Liver (tissue), 7 donors: ENCODE measurements at regions not wholly inside any gene's neighbourhood (a gene's known extent, or its start where the extent isn't known, plus 50 kb on each side); places are given as distances from the start of the nearest gene placed in this dataset.

Experiments used
- DNase-seq: peaks from one replicate; pipeline ENCODE4 v3.0.0-alpha.2; 2017; ENCODE audit warnings: low spot score
- H3K27ac ChIP-seq, 2 donors: one replicate each; pipeline ENCODE4 v1.7.0; 2013; ENCODE audit warnings: inconsistent platforms in 2 of 2, low read length in 2 of 2, control low read depth in 1 of 2, low read depth in 1 of 2, mild to moderate bottlenecking in 1 of 2
- H3K27me3 ChIP-seq, 4 donors: one replicate each; pipeline versions ENCODE4 v1.6.1 to v1.7.0; 2013; ENCODE audit warnings: low read length in 3 of 4, inconsistent platforms in 1 of 4, mild to moderate bottlenecking in 1 of 4, moderate library complexity in 1 of 4; ENCODE audit not compliant: control insufficient read depth in 4 of 4, insufficient read depth in 4 of 4
- H3K36me3 ChIP-seq, 4 donors: one replicate each; pipeline versions ENCODE4 v1.6.1 to v1.7.0; 2013; ENCODE audit warnings: low read length in 3 of 4, mild to moderate bottlenecking in 3 of 4, low read depth in 1 of 4, moderate library complexity in 1 of 4; ENCODE audit not compliant: control insufficient read depth in 4 of 4, insufficient read depth in 3 of 4
- H3K4me1 ChIP-seq, 4 donors: one replicate each; pipeline versions ENCODE4 v1.6.1 to v1.7.0; 2013; ENCODE audit warnings: low read length in 3 of 4, mild to moderate bottlenecking in 3 of 4, moderate library complexity in 1 of 4; ENCODE audit not compliant: control insufficient read depth in 4 of 4, insufficient read depth in 4 of 4
- H3K4me3 ChIP-seq, 3 donors: one replicate each; pipeline versions ENCODE4 v1.6.1 to v1.7.0; 2013; ENCODE audit warnings: low read length in 3 of 3, control low read depth in 1 of 3, low read depth in 1 of 3, mild to moderate bottlenecking in 1 of 3
- H3K9ac ChIP-seq, 2 donors: one replicate each; pipeline ENCODE4 v1.7.0; 2013; ENCODE audit warnings: low read length in 2 of 2, mild to moderate bottlenecking in 2 of 2, moderate library complexity in 2 of 2, control low read depth in 1 of 2, low read depth in 1 of 2
- H3K9me3 ChIP-seq, 4 donors: one replicate each; pipeline versions ENCODE4 v1.6.1 to v1.7.0; 2013; ENCODE audit warnings: low read length in 3 of 4; ENCODE audit not compliant: control insufficient read depth in 4 of 4
- EGR1 ChIP-seq, 2 donors: IDR thresholded peaks; 2 replicates each; pipeline ENCODE4 v1.6.1; 2016 to 2018; ENCODE audit warnings: antibody characterized with exemption in 2 of 2, low read depth in 2 of 2
- FOXA1 ChIP-seq: IDR thresholded peaks from 2 replicates; pipeline ENCODE4 v1.6.1; 2016; ENCODE audit warnings: antibody characterized with exemption
- GABPA ChIP-seq, 2 donors: IDR thresholded peaks in 1 of 2; conservative IDR thresholded peaks in 1 of 2; 2 replicates each; pipeline ENCODE4 v1.6.1; 2016; ENCODE audit warnings: antibody characterized with exemption in 2 of 2, mild to moderate bottlenecking in 1 of 2, moderate library complexity in 1 of 2
- HNF4A ChIP-seq, 2 donors: conservative IDR thresholded peaks; 2 replicates each; pipeline ENCODE4 v1.6.1; 2016; ENCODE audit warnings: antibody characterized with exemption in 2 of 2, mild to moderate bottlenecking in 2 of 2
- HNF4G ChIP-seq: IDR thresholded peaks from 2 replicates; pipeline ENCODE4 v1.6.1; 2016; ENCODE audit warnings: antibody characterized with exemption
- JUND ChIP-seq, 2 donors: IDR thresholded peaks; 2 replicates each; pipeline ENCODE4 v1.6.1; 2016; ENCODE audit warnings: antibody characterized with exemption in 2 of 2
- NR2F2 ChIP-seq: IDR thresholded peaks from 2 replicates; pipeline ENCODE4 v1.6.1; 2016; ENCODE audit warnings: antibody characterized with exemption
- RAD21 ChIP-seq, 2 donors: IDR thresholded peaks; 2 replicates each; pipeline ENCODE4 v1.6.1; 2016; ENCODE audit warnings: antibody characterized with exemption in 2 of 2, mild to moderate bottlenecking in 2 of 2
- RXRA ChIP-seq, 2 donors: IDR thresholded peaks; 2 replicates each; pipeline ENCODE4 v1.6.1; 2017 to 2018; ENCODE audit warnings: antibody characterized with exemption in 2 of 2, mild to moderate bottlenecking in 1 of 2
- SP1 ChIP-seq: IDR thresholded peaks from 2 replicates; pipeline ENCODE4 v1.6.1; 2018; ENCODE audit warnings: antibody characterized with exemption, mild to moderate bottlenecking
- TAF1 ChIP-seq: conservative IDR thresholded peaks from 2 replicates; pipeline ENCODE4 v1.6.1; 2016; ENCODE audit warnings: antibody characterized with exemption, mild to moderate bottlenecking
- YY1 ChIP-seq: IDR thresholded peaks from 2 replicates; pipeline ENCODE4 v1.6.1; 2016; ENCODE audit warnings: antibody characterized with exemption, mild to moderate bottlenecking
- WGBS: extraction: QIAGEN DNeasy Blood & Tissue Kit; methylation state at CpG from one replicate; pipeline ENCODE4 v1.1.7; 2013; 5-methylcytosine and 5-hydroxymethylcytosine counted together
- TF ChIP-seq, protein P1 (sequence below): IDR thresholded peaks from 2 replicates; pipeline ENCODE4 v1.6.1; 2016; ENCODE audit warnings: antibody characterized with exemption
- TF ChIP-seq, protein P2 (sequence below): IDR thresholded peaks from 2 replicates; pipeline ENCODE4 v1.6.1; 2016; ENCODE audit warnings: antibody characterized with exemption, mild to moderate bottlenecking
- TF ChIP-seq, protein P3 (sequence below): IDR thresholded peaks from 2 replicates; pipeline ENCODE4 v1.6.1; 2016; ENCODE audit warnings: antibody characterized with exemption
- TF ChIP-seq, protein P4 (sequence below): IDR thresholded peaks from 2 replicates; pipeline ENCODE4 v1.6.1; 2016; ENCODE audit warnings: antibody characterized with exemption
- donor health status: healthy.
- donor health status: healthy.
- donor health status: healthy.
- donor health status: healthy.

DNA sequence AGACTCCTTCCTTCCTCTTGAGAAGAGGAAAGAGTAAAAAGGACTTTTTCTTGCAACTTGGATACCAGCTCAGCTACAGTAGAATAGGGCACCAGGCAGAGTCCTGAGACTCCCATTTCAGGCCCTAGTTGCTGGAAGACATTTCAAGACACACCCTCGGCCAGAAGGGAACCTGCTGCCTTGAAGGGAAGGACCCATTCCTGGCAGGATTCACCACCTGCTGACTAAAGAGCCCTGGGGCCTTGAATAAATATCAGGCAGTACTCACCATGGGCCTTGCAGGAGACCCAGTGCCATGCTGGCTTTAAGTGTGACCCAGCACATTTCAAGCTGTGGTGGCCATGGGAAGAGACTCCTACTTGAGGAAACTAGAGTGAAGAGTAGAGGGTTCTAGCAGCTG is 317.6 kb downstream of the DKK2 start:
- Histone ChIP-seq H3K9me3 (no peaks in the 10 kb centered on the region), H3K4me3 (no peak overlapping the region), H3K27me3 (no peaks in the 10 kb centered on the region), H3K27ac (no peak overlapping the region), H3K36me3 (no peaks in the 10 kb centered on the region), H3K9ac (no peak overlapping the region), H3K4me1 (no peaks in the 10 kb centered on the region)
- TF ChIP-seq, protein P1, sequence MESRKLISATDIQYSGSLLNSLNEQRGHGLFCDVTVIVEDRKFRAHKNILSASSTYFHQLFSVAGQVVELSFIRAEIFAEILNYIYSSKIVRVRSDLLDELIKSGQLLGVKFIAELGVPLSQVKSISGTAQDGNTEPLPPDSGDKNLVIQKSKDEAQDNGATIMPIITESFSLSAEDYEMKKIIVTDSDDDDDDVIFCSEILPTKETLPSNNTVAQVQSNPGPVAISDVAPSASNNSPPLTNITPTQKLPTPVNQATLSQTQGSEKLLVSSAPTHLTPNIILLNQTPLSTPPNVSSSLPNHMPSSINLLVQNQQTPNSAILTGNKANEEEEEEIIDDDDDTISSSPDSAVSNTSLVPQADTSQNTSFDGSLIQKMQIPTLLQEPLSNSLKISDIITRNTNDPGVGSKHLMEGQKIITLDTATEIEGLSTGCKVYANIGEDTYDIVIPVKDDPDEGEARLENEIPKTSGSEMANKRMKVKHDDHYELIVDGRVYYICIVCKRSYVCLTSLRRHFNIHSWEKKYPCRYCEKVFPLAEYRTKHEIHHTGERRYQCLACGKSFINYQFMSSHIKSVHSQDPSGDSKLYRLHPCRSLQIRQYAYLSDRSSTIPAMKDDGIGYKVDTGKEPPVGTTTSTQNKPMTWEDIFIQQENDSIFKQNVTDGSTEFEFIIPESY, result no peak
- no peak for TF ChIP-seq YY1
- TF ChIP-seq, protein P2, sequence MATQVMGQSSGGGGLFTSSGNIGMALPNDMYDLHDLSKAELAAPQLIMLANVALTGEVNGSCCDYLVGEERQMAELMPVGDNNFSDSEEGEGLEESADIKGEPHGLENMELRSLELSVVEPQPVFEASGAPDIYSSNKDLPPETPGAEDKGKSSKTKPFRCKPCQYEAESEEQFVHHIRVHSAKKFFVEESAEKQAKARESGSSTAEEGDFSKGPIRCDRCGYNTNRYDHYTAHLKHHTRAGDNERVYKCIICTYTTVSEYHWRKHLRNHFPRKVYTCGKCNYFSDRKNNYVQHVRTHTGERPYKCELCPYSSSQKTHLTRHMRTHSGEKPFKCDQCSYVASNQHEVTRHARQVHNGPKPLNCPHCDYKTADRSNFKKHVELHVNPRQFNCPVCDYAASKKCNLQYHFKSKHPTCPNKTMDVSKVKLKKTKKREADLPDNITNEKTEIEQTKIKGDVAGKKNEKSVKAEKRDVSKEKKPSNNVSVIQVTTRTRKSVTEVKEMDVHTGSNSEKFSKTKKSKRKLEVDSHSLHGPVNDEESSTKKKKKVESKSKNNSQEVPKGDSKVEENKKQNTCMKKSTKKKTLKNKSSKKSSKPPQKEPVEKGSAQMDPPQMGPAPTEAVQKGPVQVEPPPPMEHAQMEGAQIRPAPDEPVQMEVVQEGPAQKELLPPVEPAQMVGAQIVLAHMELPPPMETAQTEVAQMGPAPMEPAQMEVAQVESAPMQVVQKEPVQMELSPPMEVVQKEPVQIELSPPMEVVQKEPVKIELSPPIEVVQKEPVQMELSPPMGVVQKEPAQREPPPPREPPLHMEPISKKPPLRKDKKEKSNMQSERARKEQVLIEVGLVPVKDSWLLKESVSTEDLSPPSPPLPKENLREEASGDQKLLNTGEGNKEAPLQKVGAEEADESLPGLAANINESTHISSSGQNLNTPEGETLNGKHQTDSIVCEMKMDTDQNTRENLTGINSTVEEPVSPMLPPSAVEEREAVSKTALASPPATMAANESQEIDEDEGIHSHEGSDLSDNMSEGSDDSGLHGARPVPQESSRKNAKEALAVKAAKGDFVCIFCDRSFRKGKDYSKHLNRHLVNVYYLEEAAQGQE, result no peak
- TF ChIP-seq NR2F2, result no peak
- no peak for TF ChIP-seq RXRA (IDR thresholded peaks at IDR 0.05)
- TF ChIP-seq EGR1 (IDR thresholded peaks at IDR 0.05; ENCODE audit: low read depth in 2 of 2), result no peak
- no peak for TF ChIP-seq SP1
- no peak for TF ChIP-seq HNF4A (conservative IDR thresholded peaks at IDR 0.05)
- TF ChIP-seq FOXA1, result no peak
- no peak for TF ChIP-seq TAF1
- TF ChIP-seq, protein P3, sequence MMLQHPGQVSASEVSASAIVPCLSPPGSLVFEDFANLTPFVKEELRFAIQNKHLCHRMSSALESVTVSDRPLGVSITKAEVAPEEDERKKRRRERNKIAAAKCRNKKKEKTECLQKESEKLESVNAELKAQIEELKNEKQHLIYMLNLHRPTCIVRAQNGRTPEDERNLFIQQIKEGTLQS, result no peak
- 41% methylated on average over 1 of the region's 1 CpG for WGBS
- no peak for DNase-seq

DNA sequence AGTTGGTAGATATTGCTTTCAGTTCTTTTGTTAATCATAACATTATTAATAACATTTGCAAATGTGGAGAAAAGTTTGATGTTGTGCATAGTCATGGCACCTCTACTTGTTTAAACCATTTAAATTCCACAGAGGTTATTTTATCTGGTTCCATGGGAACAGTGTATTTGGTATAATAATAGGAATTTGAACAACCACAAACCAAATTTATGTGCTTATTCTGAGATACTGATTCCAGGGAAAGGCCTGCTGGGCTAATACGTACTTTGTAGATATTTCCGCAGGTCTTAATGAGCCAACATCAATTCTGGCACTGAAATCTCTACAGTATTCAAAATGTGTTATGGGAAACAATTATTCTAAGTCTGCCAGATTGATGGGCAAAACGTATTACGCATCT is 319.0 kb downstream of the DKK2 start:
- DNase-seq, result no peak
- Histone ChIP-seq H3K9ac (no peak overlapping the region), H3K4me3 (no peak overlapping the region), H3K9me3 (no peaks in the 10 kb centered on the region), H3K36me3 (no peaks in the 10 kb centered on the region), H3K27ac (no peak overlapping the region), H3K4me1 (no peaks in the 10 kb centered on the region), H3K27me3 (no peaks in the 10 kb centered on the region)
- TF ChIP-seq HNF4G, result no peak
- TF ChIP-seq, protein P1, result no peak
- no peak for TF ChIP-seq YY1
- TF ChIP-seq, protein P2, result no peak
- no peak for TF ChIP-seq RXRA (IDR thresholded peaks at IDR 0.05)
- TF ChIP-seq HNF4A (conservative IDR thresholded peaks at IDR 0.05), result no peak
- no peak for TF ChIP-seq EGR1 (IDR thresholded peaks at IDR 0.05; ENCODE audit: low read depth in 2 of 2)
- TF ChIP-seq JUND (IDR thresholded peaks at IDR 0.05), result no peak
- TF ChIP-seq, protein P4, sequence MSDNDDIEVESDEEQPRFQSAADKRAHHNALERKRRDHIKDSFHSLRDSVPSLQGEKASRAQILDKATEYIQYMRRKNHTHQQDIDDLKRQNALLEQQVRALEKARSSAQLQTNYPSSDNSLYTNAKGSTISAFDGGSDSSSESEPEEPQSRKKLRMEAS, result no peak
- no peak for TF ChIP-seq GABPA (IDR thresholded peaks at IDR 0.05 in 1 of 2, conservative IDR thresholded peaks at IDR 0.05 in 1 of 2)
- TF ChIP-seq SP1, result no peak
- no peak for TF ChIP-seq RAD21 (IDR thresholded peaks at IDR 0.05)
- no peak for TF ChIP-seq FOXA1
- TF ChIP-seq, protein P3, result no peak
- WGBS, result 81% methylated on average over 4 of the region's 4 CpGs
